ENCODE measurements at regions not wholly inside any gene's neighbourhood (a gene's known extent, or its start where the extent isn't known, plus 50 kb on each side); places are given as distances from the start of the nearest gene placed in this dataset.

GRCh38 chr2:220001751-220002150, 374.3 kb downstream of the SLC4A3 start:
- H3K27ac Mint-ChIP-seq = no peak overlapping the region
- H3K4me1 Mint-ChIP-seq = no peaks in the 10 kb centered on the region
- H3K9me3 Mint-ChIP-seq = no peaks in the 10 kb centered on the region
- ChIA-PET POLR2A (no interaction called here), CTCF (no interaction called here)
- no peak overlapping the region for H3K4me3 Mint-ChIP-seq
- TF ChIP-seq CTCF (IDR thresholded peaks at IDR 0.05) = no peak
- ATAC-seq (ENCODE audit: low read depth) = no peak
- intact Hi-C loops (cut with micrococcal nuclease) = no loop called here
- DNase-seq = no peak
- H3K27me3 Mint-ChIP-seq = no peaks in the 10 kb centered on the region
- H3K36me3 Mint-ChIP-seq (ENCODE audit: low read depth) = no peaks in the 10 kb centered on the region

- ChIA-PET POLR2A (no interaction called here), CTCF (no interaction called here)
- Mint-ChIP-seq H3K27me3 (no peaks in the 10 kb centered on the region), H3K27ac (no peak overlapping the region), H3K9me3 (peaks cover 2% of the 10 kb centered on the region), H3K36me3 (ENCODE audit: low read depth) (no peaks in the 10 kb centered on the region), H3K4me1 (no peaks in the 10 kb centered on the region), H3K4me3 (no peak overlapping the region)
- no peak for TF ChIP-seq CTCF (IDR thresholded peaks at IDR 0.05)
- intact Hi-C loops (cut with micrococcal nuclease) = no loop called here
- ATAC-seq (ENCODE audit: low read depth) (no peak), DNase-seq (no peak)
These were observed 374.8 kb downstream of the SLC4A3 start for GRCh38 chr2:220002251-220002650.

GRCh38 chr2:220002699-220003098, 375.3 kb downstream of the SLC4A3 start:
- ChIA-PET POLR2A (no interaction called here), CTCF (no interaction called here)
- DNase-seq (no peak), ATAC-seq (ENCODE audit: low read depth) (no peak)
- intact Hi-C loops (cut with micrococcal nuclease) = no loop called here
- no peaks in the 10 kb centered on the region for H3K4me1 Mint-ChIP-seq
- H3K4me3 Mint-ChIP-seq = no peak overlapping the region
- H3K27me3 Mint-ChIP-seq = no peaks in the 10 kb centered on the region
- no peak for TF ChIP-seq CTCF (IDR thresholded peaks at IDR 0.05)
- H3K27ac Mint-ChIP-seq = no peak overlapping the region
- peaks cover 2% of the 10 kb centered on the region for H3K9me3 Mint-ChIP-seq
- no peaks in the 10 kb centered on the region for H3K36me3 Mint-ChIP-seq (ENCODE audit: low read depth)

GRCh38 chr2:220005362-220005761, 377.9 kb downstream of the SLC4A3 start:
- ChIA-PET POLR2A (no interaction called here), CTCF (no interaction called here)
- Mint-ChIP-seq H3K4me3 (no peak overlapping the region), H3K4me1 (no peaks in the 10 kb centered on the region), H3K27me3 (no peaks in the 10 kb centered on the region), H3K27ac (no peak overlapping the region), H3K36me3 (ENCODE audit: low read depth) (no peaks in the 10 kb centered on the region), H3K9me3 (peaks cover 2% of the 10 kb centered on the region)
- DNase-seq = no peak
- no peak for ATAC-seq (ENCODE audit: low read depth)
- intact Hi-C loops (cut with micrococcal nuclease) = no loop called here
- no peak for TF ChIP-seq CTCF (IDR thresholded peaks at IDR 0.05)

GRCh38 chr2:220006152-220006621, 378.8 kb downstream of the SLC4A3 start:
- ATAC-seq (ENCODE audit: low read depth) = no peak
- Mint-ChIP-seq H3K27ac (no peak overlapping the region), H3K27me3 (no peaks in the 10 kb centered on the region), H3K4me3 (no peak overlapping the region), H3K4me1 (no peaks in the 10 kb centered on the region), H3K36me3 (ENCODE audit: low read depth) (no peaks in the 10 kb centered on the region), H3K9me3 (peaks cover 2% of the 10 kb centered on the region)
- no peak for DNase-seq
- intact Hi-C loops (cut with micrococcal nuclease) = no loop called here
- POLR2A ChIA-PET = no interaction called here
- CTCF ChIA-PET = no interaction called here
- TF ChIP-seq CTCF (IDR thresholded peaks at IDR 0.05) = no peak
